GM19324 (cell line): ENCODE measurements at regions not wholly inside any gene's neighbourhood (a gene's known extent, or its start where the extent isn't known, plus 50 kb on each side); places are given as distances from the start of the nearest gene placed in this dataset.

Experiments
- ATAC-seq: cut with Tn5 transposase; IDR thresholded peaks from one replicate; pipeline ENCODE4 v1.9.1; 2021; ENCODE audit warnings: mild to moderate bottlenecking, moderate library complexity; ENCODE audit not compliant: unreplicated experiment, low FRiP score

- ATAC-seq: no peak
These were observed 343.5 kb upstream of the MANEA start for GRCh38 chr6:95233879-95234278.

- ATAC-seq: no peak
These were observed 336.8 kb upstream of the MANEA start for GRCh38 chr6:95240514-95240913.

GRCh38 chr6:95242560-95242959 is 334.8 kb upstream of the MANEA start:
- ATAC-seq: no peak

- ATAC-seq: no peak
These were observed 334.3 kb upstream of the MANEA start for GRCh38 chr6:95243053-95243452.

- no peak for ATAC-seq
These were observed 332.6 kb upstream of the MANEA start for GRCh38 chr6:95244751-95245150.

GRCh38 chr6:95248499-95248898 is 328.8 kb upstream of the MANEA start:
- ATAC-seq: no peak

- ATAC-seq: no peak
These were observed 328.2 kb upstream of the MANEA start for GRCh38 chr6:95249175-95249574.

GRCh38 chr6:95249661-95250060 is 327.7 kb upstream of the MANEA start:
- no peak for ATAC-seq

- no peak for ATAC-seq
These were observed 313.5 kb upstream of the MANEA start for GRCh38 chr6:95263840-95264239.

GRCh38 chr6:95266537-95267258 is 310.6 kb upstream of the MANEA start:
- no peak for ATAC-seq

GRCh38 chr6:95274686-95275235 is 302.6 kb upstream of the MANEA start:
- no peak for ATAC-seq

GRCh38 chr6:95279616-95280015 is 297.7 kb upstream of the MANEA start:
- no peak for ATAC-seq

- ATAC-seq: no peak
These were observed 296.6 kb upstream of the MANEA start for GRCh38 chr6:95280686-95281273.

- no peak for ATAC-seq
These were observed 291.5 kb upstream of the MANEA start for GRCh38 chr6:95285881-95286280.

GRCh38 chr6:95286874-95287273 is 290.5 kb upstream of the MANEA start:
- no peak for ATAC-seq

- ATAC-seq: no peak
These were observed 289.1 kb upstream of the MANEA start for GRCh38 chr6:95288251-95288650.

- no peak for ATAC-seq
These were observed 285.3 kb upstream of the MANEA start for GRCh38 chr6:95292011-95292410.

GRCh38 chr6:95293257-95293656 is 284.1 kb upstream of the MANEA start:
- no peak for ATAC-seq

GRCh38 chr6:95294043-95294442 is 283.3 kb upstream of the MANEA start:
- no peak for ATAC-seq

GRCh38 chr6:95309545-95309944 is 267.8 kb upstream of the MANEA start:
- ATAC-seq: no peak

GRCh38 chr6:95318137-95318536 is 259.2 kb upstream of the MANEA start:
- no peak for ATAC-seq

GRCh38 chr6:95321126-95321525 is 256.2 kb upstream of the MANEA start:
- no peak for ATAC-seq
